ENCODE measurements at regions not wholly inside any gene's neighbourhood (a gene's known extent, or its start where the extent isn't known, plus 50 kb on each side); places are given as distances from the start of the nearest gene placed in this dataset.

GRCh38 chr14:27634056-27634970 is 1036.5 kb upstream of the NOVA1 start:
- TF ChIP-seq EZH2 (IDR thresholded peaks at IDR 0.05; ENCODE audit: insufficient read depth, poor library complexity, severe bottlenecking) (no peak), EZH2phosphoT487 (IDR thresholded peaks at IDR 0.05; ENCODE audit: insufficient read depth, low read depth) (no peak)
